Activated naive CD8-positive, alpha-beta T cell treated with anti-CD3 and anti-CD28 coated beads, Interleukin-2, amount 50 U/mL, for 16 hours (primary cell): ENCODE measurements at regions not wholly inside any gene's neighbourhood (a gene's known extent, or its start where the extent isn't known, plus 50 kb on each side); places are given as distances from the start of the nearest gene placed in this dataset.
A peak's percentile ranks its signal among the peaks of the same experiment; 100 is the strongest.
"Not testable (repeated sequence)": the region's sequence is repeated elsewhere in the genome, so short reads cannot be mapped to it uniquely, and the experiment has no call there.

Experiments used
- DNase-seq: peaks from one replicate; pipeline ENCODE4 v3.0.0-alpha.2; 2020; ENCODE audit warnings: low read depth, low spot score

DNA sequence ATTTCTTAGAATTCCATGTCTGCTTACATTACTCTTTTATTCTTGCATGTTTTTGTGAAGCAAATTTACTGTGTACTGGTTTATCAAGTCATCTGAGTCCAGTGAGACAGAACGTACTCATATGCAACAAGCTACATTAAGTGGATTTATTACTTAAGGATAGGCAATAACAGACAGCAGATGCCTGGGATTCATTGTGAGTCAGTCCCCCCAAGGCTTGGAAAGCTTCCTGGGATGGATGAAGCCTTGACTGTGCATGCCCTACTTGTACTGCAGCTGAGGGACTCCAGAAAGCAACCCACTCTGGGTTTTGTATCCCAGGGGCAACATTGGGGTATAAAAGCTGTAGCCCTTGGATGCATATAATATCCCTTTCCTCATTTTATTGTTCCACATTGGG, 113.4 kb upstream of the RAB18 start:
- no peak for DNase-seq

DNA sequence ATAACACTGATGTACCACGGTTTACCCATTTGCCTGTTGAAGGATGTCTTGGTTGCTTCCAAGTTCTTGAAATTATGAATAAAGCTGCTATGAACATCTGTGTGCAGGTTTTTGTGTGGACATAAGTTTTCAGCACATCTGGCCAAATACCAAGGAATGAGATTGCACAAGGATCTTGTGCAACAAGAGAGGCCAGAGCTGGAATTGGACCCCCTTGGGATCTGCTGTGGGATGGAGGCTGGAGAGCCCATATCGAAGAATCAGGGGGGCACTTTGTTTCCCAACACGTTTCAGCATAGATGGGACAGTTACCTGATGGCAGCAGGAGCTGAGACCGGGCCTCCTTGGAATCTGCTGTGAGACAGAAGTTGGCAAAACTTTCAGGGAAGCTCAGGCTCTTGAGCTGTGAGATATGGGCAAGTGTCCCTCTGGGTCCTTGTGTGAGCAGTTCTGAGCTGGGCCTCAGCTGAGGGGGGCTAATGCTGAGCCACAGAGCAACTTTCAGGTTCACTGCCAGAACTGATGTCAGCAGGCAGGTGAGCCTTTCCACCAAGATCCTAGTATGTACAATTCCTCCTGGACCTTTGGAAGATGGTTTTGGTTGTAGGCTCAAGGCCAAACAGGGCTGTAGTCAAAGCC, 115.2 kb upstream of the RAB18 start:
- DNase-seq = no peak

DNA sequence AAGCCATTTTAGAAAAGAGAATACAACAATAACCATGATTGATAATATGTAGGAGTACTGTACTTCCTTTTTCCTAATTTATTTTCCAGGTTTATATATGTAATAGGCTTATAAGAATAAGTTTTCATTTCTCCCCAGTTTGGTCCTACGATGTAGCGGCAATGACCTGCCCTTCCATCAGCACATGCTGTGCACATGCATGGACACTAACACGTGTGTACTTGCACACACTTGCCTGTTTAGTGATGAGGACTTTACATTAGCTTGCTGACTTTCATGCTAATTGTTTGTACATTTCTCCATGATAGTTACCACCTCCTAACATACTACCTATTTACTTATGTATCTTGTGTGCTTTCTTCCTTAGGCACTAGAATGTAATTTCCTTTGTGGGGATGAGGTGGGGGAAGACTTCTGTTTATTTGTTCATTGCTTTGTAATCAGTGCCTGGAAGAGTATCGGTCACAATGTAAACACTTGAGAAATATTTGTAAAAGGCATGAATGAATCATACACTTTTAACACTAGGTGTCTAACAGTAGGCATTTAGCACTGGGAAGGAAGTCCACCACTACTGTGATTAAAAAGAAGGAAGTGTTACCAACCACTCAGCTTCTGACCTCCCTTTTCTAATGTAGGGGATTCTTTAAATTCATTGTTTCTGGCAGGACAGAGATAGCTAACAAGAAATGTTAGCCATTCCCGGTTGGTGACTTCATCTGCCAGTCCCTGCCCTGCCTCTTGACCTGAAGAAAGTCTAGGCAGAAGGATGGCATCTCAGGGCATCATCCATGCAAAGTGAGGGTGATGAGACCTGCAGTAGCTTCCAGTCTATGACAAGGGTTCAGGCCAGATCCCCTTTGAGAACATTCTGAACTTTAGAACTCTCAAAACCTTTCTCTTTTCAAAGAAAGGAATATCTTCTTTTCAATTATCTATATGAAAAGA, 120.2 kb upstream of the RAB18 start:
- no peak for DNase-seq

DNA sequence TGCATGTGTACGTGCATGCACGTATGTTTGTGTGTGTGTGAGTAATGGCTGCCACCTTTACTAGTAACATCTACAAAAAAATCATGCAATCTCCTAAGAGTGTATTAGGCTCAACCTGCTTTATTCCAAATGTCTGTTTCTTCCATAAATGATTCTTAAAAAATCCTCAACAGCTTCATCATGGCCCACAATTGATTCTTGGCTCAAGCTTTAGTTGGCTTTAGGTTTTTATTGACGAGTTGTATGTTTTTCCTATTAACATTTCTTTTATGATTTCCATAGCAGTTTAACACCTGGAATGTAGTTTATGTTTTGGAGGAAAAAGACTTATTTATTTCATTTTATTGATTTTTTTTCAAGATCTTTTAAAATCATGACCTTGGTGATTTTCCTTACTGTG, 121.9 kb upstream of the RAB18 start:
- DNase-seq = no peak

DNA sequence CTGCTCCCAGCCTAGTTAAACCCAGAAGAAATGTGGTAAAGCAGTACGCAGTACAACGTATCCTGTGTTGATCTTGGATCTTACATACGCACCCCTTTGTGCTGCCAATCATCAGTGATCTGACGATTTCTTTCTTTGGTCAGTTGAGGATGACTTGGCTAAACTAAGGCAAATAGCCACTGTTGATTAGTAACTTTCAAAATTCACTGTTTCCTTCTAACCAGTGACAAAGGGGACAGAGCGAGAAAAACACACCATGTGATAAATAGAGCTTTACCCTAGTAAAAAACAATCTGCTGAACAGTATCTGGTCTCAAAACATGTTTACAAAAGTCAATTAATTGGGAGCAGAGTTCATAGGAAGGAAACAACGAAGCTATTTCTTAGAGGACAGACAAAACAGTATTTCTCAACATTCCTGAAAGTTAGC, 123.2 kb upstream of the RAB18 start:
- no peak for DNase-seq

DNA sequence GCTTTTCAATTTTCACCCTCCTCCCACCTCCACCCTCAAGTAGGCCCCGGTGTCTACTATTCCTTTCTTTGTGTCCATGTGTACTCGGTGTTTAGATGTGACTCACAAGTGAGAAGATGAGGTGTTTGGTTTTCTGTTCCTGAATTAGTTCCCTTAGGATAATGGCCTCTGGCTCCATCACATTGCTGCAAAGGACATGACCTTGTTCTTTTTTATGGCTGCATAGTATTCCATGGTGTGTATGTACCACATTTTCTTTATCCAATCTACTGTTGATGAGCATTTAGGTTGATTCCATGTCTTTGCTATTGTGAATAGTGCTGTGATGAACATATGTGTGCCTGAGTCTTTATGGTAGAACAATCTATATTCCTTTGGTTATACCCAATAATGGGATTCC, 125.1 kb upstream of the RAB18 start:
- DNase-seq = not testable (repeated sequence)

DNA sequence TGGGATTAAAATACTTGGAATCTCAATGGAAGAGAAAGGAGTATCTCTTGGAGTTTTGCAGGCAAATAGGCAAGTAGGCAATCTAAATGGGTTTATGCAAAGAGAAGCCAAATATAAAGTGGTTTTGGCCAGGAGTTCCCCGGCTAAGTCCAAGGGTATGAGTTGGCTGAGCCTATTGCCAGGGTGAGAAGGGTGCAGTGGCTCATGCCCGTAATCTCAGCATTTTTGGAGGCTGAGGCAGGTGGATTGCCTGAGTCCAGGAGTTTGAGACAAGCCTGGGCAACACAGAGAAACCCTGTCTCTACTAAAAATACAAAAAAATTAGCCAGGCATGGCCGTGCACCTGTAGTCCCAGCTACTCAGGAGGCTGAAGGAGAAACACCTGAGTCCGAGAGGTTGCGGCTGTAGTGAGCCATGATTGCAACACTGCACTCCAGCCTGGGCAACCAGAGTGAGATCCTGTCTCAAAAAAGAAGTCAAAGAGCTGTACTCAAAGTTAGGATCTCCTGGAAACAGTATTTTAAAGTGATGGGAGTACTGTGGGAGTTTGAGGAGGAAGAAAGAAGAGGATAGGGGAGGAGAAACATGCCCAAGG, 130.4 kb upstream of the RAB18 start:
- DNase-seq = no peak

DNA sequence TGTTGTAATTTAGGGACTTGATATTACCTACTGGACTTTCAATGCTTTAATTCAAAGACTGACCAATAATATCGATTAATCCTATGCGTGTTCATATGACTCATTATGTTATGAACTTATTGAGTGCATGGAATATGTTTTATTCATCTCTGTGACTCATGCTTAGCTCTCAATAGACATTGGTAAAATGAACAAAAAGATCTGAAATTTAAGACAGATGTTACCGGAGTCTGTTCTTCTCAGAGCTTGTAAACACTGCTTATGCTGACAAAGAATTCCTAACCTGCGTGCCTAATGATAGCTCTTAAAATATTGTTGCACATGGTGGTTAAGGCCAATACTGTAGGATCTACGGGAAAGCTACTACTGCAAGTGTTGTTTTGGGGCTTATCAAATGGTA, 131.5 kb upstream of the ACBD5 start:
- DNase-seq = no peak

DNA sequence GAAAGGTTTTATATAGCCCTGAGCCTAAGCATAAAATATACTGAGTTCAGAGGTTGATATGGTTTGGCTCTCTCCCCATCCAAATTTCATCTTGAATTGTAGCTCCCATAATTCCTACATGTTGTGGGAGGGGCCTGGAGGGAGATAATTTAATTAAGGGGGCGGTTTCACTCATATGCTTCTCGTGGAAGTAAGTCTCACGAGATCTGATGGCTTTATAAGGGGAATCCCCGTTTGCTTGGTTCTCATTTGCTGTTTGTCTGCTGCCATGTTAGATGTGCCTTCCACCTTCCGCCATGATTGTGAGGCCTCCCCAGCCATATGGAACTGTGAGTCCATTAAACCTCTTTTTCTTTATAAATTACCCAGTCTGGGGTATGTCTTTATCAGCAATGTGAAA, 130.8 kb upstream of the ACBD5 start:
- not testable (repeated sequence) for DNase-seq

DNA sequence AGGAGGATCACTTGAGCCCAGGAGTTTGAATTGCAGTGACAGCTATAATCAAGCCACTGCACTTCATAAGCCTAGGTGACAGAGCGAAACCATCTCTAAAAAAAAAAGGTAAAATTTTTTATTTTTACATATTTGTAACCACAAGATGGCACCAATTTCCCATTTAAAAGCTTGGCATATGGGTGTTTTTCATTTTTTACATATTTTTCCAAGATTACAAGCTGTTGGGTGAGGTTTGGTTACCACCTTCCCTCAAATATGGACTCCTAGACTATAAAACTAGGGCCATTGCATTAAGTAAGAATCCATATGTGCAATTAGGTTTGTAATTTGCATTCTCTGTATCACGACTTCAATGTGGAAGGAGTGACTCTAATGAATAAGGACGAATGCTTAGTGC, 129.3 kb upstream of the ACBD5 start:
- DNase-seq = no peak

DNA sequence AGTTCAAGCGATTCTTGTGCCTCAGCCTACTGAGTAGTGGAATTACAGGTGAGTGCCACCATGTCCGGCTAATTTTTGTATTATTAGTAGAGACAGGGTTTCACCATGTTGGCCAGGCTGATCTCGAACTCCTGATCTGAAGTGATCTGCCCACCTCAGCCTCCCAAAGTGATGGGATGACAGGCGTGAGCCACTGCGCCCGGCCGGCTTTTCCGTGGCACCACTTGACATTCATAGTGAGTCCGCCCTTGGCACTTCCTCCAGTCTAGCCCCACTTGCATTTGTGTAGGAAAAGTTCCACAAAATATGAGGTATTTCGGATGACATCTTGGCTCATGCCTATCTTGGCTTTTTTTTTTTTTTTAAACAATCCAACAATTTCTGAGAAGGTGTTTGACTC, 128.1 kb upstream of the ACBD5 start:
- DNase-seq = no peak

DNA sequence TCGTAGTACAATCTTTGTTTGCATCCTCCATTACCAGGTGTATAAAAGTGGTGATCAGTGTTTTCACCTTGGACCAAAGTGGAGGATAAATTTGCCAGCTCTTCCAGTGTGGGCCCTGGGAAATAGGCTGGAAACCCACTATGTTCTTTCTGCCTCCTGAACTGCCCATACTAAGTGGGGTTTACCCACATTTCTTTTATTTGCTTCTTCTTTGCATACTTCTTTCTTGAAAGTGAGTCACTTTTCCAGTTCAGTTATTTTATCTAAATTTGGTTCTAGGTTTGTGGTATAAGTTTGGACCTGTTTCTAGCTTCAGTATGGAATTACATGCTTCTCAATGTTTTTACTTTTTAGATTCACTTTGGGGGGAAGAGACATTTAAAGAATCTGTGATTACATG, 126.2 kb upstream of the ACBD5 start:
- DNase-seq = no peak

DNA sequence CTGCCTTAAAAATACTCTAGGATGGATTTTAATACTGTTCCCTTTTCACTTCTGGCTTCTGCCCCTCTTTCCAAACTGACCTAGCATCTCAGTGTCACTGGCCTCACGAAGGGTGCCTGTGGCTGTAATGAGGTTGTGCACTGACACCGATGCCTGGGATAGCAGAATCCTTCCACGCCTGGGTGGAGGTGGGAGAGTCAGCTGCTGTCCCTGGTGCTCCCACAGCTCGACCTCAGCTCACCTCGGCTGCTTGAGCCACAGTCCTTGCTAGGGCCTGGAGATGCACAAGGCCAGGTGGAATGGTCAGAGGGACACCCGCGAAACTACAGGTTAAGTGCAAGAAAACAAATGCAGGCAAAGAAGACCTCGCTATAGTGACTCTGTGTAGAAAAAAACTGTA, 123.4 kb upstream of the ACBD5 start:
- DNase-seq = no peak

DNA sequence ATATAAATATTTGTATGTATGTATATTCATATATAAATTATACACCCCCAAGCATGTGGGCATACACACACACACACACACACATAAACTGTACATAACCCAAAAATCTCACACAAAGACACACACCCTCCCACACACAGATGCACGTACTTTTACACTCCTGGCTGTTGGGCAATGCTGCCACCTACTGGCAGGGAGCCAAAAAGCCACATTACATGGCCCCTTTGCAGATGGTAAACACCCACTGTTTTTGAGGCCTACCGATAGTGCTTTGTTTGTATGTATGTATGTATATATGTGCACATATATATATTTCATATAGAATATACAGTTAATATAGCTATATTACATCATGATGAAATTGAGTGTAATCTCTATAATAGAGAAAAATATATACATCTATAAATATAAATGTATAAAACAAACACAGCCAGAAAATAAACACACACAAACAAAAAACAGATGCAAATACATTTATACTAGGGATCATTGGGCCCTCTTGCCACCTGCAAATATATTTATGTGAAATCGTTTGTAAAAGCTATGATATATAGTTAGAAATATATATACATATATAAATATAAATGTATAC, 120.1 kb upstream of the ACBD5 start:
- peak; percentile 78 for DNase-seq

DNA sequence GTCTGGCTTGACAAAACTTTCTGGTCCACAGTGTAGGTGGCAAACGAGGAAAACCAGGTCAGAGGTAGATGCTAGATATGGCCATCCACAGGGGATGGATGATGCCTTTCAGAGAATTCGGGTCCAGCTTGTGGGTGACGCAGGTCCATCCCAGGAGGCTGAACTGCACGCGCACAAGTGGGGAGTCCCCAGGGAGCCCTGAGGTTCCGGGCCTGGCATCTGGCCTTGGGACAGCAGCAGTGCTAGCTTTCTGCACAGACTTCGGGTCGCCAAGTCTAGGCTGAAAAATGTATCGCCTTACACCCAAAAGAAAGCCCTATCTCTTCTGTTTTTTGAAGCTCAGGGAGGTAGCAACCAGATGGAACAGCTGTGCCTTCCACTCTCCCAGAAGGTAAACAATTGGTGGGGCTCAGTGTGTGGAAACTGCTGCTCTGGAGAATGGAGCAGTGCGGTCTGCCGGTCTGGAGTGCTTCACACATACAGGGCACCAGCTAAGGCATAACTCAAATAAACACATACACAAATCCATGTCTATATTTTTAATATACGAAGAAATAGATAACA, 119.3 kb upstream of the ACBD5 start:
- DNase-seq = no peak

DNA sequence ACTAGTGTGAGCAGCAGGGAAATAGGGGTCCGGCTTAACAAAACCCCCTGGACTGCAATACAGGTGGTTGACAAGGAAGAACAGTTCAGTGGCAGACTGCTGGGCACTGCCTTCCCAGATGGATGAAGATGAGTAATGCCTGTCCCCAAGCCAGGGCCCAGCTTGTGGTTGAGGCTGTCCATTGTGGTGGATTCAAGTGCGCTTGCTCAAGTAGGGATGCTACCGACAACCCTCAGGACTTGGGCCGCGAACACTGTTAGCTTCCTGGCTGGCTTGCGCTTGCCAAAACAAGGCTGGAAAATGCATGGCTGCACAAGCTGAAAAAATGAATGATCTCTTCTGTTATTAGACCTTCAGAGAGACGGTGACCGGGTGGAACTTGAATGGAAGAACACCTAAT, 116.1 kb upstream of the ACBD5 start:
- DNase-seq = no peak

DNA sequence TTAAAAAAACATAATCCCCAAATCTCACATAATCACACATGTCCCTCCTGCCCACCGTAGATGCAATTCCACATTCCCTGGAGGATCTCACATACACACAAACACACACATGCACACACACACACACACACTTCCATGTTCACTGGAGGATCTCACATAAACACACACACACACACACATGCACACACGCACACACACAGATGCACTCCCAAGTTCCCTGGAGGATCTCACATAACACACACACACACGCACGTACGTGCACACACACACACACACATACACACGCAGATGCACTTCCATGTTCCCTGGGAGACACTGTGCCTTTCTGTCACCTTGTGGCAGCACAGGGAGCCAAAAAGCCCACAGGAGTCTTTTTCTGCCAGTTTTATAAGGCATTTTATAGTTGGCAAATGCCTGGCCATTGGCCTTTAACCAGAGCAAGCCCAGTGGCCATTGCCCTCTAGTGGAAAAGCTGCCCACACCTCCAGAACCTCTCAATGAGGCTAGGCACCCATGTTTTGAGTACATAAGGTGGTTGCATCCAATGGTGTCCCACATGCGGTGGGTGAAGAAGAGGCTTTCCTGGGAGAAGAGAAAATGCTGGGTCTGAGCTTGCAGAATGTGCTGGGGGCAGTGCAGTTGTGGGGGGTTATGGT, 115.4 kb upstream of the ACBD5 start:
- no peak for DNase-seq

DNA sequence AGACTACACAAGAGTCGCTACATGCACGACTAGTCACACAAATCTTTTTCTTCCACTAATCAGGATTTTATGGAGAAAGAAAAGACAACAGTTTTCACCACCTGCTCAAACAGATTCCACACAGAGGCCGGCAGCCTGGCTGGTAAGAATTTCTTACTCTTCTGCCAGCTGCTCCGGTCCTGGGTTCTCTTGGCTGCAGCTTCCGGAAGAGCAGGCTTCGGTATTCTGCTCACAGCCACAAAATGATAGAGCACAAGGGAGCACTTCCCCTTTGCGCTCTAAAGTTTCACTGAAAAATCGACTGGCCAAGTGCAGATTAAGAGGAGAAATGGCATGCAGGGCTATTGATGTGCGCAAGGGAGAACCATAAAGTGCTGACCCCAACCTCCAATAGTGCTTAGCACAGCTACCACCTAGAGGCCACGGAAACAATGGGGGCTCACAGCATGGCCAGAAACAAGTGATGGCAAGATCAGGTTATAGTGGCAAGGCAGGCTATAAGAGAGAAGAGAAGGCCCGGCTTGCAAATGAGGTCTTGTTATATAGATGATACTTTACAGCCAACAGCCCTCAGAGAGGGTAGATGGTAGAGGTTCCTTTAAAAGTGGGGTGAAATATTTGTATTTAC, 114.2 kb upstream of the ACBD5 start:
- not testable (repeated sequence) for DNase-seq

DNA sequence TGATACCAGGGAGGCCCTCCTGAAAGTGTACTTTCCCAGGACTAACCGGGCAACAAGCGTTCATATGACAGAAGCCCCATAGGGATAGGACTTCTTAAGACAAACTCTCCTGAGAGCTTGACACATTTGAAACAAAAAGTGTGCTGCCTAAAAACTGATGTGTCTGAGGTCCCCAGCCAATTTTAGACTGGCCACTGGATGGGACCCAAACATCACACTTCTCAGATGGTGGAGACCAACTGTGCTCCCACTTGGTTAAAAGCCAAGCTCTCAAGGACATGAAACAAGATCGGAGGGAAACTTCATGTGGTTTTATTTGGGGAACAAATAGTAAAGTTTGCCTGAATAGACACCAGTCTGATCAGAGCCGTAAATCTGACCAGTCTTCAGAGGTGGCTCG, 113.5 kb upstream of the ACBD5 start:
- not testable (repeated sequence) for DNase-seq

DNA sequence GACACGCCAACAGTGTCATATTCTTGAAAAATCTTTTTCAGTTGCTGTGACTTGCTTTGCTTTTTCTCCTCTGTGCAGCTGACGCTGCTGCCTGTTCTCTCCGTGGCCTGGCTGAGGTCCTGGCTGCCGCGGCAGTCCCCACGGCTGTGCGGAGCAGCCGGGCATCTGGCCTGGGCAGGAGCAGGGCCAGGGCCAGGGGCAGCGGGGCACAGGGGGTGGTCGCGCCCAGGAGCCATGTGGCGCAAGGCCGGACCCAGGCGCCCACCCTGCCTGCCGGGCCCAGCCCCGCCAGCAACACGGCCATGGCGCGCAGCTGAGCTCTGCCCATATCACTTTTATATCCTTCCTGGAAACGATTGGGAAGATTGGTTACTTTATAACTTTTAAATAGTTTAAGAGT, 109.4 kb upstream of the ACBD5 start:
- no peak for DNase-seq

DNA sequence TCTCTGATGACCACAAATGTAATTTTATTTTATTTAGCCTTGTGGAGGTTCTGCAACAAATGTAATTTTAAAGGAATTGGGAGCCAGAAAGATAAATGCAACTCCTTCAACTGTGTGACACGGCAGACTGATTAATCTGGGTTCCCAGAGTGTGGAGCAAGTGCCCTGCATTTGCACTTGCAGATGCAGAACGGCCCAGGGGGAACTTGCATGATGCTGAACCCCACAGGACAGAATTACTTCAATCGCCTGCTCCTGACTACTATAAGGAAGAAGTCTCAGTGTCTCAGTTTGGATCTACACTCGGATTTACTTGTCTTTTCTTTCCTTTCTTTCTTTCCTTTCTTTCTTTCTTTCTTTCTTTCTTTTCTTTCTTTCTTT, 107.2 kb upstream of the ACBD5 start:
- DNase-seq = not testable (repeated sequence)
